Esophagus mucosa (tissue), 1 donor: ENCODE measurements at regions not wholly inside any gene's neighbourhood (a gene's known extent, or its start where the extent isn't known, plus 50 kb on each side); places are given as distances from the start of the nearest gene placed in this dataset.

ENCODE experiments used
- ATAC-seq: fragments of 200-7000 bp; cut with Tn5 transposase; one replicate; pipeline ENCODE4 v1.9.1; 2020
- donor health status: DM: yes; HTN: yes; CAD: no.

DNA sequence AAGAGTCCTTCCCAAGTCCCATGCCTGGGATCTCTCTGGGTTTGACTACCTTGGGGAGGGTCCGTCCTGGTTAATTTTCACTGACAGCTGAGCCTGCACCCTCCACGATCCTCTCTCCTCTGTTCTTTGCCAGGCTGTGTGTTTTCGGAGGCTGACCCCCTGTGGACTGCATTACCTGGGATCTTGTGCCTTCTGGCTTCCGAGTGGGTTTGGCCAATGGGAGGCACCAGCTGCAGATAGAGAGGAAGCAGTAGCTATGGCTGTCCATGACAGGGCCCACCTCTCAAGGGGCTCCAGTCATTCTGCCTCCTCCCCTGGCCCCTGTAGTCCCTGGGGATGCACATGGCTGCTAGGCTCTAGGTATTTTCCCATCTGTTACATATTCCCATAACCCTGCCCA lies 285.0 kb downstream of the DMRT2 start:
- no peak for ATAC-seq

DNA sequence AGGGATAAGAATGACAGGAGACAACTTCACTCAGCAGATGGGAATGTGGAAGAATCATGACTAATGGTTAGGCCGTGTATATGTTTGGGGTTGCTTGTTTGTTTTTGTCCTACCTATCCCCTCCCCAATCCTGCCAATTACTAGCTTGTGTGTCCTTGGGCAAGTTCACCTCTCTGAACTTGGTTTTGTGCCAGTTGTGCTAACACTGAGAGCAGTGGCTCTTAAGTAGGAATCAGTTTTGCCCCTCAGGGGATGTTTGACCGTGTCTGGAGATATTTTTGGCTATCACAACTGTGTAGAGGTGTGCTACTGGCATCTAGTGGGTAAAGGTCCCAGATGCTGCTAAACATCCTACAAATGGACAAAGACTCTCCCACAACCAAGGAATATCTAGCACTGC lies 287.0 kb downstream of the DMRT2 start:
- ATAC-seq = peak; percentile 67

DNA sequence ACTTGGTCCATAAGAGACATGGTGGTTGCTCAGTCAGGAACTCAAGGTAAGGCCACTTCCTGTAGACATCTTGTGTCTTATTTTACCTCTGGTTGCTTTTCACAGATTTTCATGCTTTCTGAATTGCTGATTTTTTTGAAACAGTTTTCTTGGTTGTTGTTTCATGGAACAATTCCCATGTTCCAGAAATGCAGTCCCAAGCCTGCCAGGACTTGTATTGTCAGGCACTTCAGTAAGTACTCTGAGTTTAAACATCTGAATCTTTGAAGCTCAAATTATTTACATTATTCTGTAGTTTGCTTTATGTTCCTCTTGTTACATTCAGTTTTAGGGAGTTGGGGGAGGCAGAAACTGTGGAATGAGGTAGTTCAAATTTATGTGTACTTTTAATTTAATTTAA lies 290.2 kb downstream of the DMRT2 start:
- ATAC-seq = no peak

DNA sequence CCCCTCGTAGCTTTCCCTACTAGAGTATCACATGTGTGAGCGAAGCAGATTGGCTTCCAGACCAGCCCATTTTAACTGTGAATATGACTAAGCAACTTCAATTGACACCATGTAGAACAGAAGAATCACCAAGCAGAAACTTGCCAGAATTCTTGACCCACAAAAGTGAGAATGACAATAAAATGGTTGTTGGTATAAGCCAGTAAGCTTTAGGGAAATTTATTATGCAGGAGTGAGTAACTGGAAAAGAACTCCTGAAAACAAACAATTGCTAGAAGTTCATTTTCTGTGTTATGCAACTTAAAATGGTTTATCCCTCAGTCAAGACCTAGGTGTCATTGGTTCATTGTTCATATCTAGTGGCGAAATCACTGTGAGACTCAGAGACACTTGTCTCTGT lies 303.1 kb downstream of the DMRT2 start:
- ATAC-seq = no peak

DNA sequence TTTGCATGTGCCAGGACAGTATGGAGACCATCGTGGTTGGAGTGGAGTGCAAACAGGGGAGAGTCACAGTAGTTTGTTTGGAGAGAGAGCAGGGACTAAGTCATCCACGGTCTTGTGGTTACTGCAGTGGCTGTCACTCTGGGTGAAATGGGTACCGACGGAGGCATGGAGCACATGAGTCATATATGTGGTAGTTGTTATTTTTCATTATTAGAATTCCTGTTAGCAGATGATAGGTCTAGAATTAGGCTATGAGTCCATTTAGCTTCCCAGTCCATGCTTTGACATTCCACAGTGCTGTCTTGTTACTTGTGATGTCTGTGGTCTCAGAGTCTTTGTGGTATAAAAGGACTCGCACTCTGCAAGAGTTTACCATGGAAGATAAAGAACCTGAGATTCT lies 303.9 kb downstream of the DMRT2 start:
- no peak for ATAC-seq

DNA sequence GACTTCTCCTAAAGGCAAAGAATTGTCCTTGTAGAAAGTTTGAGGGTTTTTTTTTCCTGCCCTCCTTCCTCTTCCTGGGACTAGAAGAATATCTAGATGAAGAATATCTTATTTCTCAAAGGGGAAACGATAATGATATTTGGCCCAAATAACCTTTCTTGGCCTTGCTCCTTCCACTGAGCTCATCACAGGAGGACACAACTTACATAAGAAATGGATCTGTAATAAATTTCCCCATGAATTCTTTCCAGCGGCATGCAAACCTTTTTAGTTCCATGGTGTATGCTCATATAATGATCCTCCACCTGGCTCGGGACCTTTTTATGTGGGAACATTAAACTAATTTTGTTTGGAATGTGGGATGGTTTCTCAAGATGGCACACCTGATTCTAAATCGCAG lies 304.4 kb downstream of the DMRT2 start:
- ATAC-seq = no peak

DNA sequence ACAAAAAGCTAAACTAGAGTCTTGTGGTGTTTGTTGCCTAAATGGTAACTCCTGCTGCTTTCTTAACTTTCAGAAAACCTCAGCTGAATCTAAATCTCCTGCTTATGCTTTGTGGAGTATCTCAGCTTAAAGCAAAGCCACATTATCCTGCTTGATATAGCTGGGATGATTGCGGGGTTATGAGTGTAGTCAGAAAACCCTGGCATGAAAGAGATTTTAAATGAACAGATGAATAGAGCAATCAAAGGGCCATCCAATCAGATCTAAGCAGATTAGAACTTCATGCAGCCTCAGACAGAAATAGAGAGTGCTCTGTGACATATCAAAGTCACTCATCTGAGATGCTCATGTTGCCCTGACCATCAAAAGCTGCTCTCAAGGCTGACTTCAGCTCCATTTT lies 305.5 kb downstream of the DMRT2 start:
- no peak for ATAC-seq

DNA sequence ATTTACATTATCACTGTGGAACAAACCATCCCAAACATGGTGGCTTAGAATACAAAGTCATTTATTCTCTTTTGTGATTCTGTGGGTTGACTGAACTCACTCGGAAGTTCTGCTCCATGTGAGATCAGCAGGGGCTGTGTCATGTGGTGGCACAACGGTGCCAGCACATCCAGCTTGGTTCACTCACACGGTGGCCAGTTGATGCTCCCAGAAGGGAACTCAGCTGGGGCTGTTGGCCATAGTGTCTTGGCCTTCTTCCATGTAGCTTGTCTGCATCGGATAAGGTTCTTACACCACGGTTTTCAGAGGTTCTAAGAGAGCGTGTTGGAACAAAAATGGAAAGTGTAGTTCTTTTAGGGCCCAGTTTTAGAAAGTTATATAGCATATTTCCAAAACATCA lies 312.7 kb downstream of the DMRT2 start:
- no peak for ATAC-seq

DNA sequence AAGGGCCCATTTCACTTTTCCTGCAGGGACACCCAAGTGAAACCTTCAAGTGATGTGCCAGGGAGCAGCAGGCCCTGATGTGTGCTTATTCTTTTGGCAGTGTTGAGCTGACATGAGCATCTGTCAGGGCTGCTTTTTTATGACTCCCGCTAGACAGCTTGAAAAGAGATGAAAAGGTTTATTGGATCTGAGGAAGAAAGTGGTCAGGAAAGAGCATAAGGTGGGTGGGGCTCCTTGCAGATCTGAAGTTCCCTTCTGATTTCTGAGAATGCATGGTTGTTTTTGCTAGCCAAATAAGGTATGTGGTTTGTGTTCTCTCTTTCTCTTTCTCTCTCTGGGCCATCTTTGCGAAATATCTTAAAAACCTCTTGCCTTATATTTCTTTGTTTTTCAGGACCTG lies 316.1 kb downstream of the DMRT2 start:
- no peak for ATAC-seq

DNA sequence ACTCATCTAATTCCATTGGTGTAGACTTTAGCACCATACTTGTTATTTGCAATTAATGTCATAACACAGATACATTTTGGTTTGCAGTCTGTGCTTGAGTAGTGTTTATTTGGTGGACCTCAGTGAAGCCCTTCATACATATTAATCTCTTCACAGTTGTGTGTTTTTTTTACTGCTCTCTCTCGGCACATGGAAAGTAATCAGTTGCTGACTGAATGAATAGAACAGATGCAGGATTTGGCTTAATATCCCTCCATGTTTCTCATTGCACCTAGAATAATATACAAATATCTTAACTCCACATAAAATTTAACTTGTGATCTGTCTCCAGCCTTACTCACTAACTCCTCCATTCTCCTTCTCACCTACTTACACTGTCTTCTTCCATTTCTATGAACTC lies 319.1 kb downstream of the DMRT2 start:
- no peak for ATAC-seq

DNA sequence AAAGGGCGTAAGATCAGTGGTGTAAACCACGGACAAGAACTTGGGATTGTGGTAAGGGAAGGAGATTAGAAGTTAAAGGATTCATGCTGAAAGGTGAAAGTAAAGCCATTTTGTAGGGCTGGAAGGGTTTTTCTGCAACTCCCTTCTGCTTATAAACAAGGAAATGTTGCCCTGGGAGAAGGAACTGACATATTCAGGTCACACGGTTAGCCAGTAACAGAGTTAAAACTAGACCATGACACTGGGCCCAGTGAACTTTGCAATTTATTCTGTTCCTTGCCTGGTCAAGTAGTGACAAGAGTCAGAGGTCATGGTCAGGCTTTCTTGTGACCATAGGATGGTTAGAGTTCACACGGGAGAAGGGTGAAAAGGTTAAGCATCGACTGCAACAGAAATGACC lies 323.3 kb downstream of the DMRT2 start:
- no peak for ATAC-seq

DNA sequence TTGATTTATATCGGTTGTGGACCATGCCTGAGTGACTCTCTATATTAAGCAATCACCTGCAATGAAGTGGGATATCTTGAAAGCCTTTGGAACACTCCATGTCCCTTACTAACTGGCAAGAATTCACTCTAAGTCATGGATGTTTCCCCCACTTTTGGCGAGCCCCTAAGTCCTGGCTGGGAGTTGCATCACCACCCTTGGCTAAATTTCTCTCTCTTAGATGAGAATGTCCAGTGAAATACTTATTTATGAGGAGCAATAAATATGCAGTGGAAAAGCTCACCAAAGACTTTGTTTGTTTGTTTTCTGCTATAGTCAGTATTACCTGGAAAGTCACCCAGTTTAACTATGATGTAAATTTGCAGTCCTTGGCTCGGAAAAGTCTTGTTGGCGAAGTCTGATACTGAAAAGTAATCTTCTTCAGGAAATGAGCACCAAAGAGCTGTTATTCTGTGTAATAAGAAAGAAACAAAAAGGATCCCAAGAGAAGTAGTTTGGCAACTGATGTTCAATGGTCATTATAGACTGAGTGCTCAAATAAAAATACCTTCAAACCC lies 333.8 kb downstream of the DMRT2 start:
- ATAC-seq = no peak

DNA sequence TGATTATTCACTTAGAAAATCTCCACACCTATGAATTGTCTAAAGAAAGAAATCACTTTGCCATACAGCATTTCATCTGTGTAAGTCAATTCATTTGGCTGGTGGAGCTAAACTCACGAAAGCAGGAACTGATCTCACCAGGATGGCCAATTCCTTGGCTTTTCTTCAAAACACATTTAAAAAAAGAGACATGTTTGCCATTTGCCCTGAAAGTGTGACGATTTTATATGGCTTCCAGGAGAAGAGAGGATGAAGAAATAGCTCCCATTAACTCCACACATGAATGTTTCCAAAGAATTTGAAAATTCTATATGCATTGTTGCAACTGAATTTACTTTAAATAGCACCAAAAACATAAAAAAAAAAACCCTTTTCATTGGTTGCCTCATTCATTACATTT lies 334.7 kb downstream of the DMRT2 start:
- ATAC-seq = no peak

DNA sequence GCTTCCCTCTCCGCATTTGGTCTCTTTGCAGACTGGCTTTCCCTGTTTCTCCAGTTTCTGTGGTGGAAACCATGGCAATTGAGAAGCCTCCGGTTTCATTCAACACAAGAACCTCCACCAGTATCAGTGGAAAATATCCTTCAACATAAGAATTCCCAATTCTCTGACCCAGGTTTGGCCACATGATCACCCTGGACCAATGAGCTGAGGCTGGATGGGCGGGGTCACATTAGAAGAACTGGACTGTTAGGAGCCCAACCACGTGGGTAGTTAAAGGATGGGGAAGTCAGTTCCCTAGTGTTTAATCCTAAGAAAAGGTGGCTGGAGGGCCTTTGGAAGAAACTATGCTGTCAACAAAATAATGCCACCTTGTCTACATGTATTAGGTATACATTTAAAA lies 336.3 kb downstream of the DMRT2 start:
- no peak for ATAC-seq

DNA sequence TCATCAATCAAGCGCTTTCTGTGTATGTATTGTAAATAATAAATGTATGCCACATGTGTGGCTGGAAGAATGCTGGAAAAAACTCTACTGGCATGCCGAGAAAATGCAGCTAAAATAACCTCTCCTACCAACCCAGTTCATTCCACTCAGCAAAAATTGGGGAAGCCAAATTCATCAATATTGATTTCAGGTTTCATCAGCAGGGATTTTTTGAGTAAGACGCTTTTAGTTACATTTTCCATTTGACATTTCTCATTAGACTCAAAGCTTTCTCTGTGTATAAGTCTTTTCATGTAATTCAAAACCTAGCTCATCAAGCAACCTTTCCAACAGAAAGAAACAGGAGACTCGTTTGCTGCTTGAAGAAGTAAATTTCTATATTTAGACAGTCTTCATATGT lies 338.1 kb downstream of the DMRT2 start:
- ATAC-seq = no peak

DNA sequence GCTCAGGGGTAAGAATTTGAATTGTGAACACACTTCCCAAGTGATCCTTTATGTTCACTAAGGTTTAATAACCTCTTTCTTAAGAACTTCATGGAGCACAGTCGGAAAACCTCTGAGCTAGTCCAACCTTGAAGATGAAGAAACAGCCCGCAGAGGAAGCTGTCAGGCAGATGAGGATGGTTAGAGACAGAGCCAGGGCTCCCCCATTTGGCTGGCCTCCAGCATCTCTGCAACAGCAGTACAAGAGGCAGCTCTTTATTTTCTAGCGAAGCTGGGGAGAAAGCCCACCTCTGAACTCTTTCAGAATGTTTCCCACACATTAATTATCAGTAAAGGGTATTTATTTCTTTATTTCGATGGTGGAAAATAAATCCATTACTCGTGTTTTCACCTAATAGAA lies 350.8 kb downstream of the DMRT2 start:
- ATAC-seq = no peak

DNA sequence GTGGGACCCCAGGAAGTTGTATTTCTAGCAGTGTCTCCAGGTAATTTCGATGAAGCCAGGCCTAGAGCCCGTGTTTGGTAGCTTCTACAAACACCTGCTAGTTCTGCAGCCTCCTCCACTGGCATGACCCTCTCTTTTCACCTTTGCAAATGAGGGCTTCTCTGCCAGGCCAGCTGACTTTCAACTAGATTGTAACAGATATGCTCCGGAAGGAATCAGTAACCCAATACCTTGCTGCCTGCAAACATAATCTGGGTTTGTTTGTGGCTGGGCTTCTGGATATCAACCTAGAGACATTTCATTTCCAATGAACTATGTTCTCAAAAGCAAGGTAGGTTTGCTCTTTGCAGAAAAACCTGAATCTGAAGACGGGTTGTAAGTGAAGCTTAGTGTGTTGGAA lies 354.8 kb downstream of the DMRT2 start:
- no peak for ATAC-seq

DNA sequence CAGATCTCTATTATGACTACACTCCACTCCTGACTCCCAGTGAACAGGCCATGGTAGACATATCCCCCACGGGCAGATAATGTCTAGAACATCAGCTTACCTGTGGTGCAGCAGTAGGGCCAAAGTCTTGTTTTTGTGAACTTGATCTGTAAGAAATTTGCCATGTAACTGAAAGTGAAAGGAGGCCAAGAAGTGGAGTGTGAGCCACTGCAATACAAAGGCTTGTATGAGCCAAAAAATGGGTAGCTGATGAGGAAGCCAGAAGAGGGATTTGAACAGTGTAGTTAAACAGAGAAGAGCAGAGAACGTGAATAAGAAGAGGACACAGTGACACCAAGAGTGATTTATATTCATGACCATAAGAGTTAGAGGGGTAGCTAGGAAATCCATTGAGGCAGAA lies 361.7 kb downstream of the DMRT2 start:
- no peak for ATAC-seq

DNA sequence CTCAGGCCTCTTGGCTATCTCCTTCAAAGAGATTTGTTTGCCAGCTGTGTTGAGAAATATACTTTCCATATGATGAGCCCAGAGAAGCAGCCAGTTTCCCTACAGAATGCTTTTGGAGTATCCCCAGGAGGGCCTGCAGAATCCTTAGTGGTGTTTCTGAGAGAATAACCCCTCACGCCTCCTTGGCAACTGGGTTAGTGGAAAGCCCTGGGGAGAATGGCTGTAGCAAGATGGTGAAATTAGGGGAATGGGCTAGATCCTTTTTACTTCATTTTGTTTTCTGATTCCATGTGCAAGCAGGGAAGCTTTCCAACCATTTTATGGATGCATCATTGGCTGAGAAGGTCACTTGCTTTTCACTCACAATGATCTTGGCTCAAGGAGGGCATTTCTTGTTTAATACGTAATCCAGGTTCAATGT lies 364.6 kb downstream of the DMRT2 start:
- no peak for ATAC-seq

DNA sequence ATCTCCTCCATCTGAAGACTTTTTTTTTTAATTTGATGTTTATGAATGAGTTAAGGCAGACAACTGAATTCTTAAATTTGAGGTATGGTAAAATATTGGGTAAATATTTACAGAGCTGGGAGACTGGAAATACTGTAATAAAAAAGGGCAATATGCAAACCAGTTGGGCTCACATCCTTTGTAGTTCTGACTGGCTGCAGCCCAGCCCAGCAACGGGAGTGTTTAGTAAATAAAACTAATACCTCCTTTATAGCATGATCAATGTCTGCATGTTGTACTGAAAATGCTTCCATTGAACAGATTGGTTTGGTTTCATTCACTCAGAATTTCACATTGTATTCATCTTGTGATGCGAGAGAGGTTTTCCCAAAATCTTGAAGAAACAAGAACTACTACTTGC lies 365.0 kb downstream of the DMRT2 start:
- no peak for ATAC-seq

DNA sequence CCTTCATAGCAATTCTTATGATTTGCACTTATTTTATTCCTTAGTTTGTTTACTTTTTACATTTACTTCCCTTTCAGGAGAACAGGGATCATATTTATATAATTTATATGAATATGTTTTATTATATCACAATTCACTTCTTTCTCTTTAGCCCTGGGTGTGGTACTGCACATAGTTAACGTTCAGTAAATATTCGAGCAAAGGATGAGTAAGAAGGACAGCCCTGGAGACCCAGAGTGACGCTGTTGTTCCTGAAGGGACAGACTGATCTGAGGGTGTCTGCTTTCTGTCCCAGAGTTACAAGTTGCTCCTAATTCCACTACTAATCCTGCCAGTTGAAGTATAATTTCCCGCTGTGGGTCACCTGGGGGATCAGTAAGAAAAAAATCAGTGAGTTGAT lies 366.1 kb downstream of the DMRT2 start:
- no peak for ATAC-seq

DNA sequence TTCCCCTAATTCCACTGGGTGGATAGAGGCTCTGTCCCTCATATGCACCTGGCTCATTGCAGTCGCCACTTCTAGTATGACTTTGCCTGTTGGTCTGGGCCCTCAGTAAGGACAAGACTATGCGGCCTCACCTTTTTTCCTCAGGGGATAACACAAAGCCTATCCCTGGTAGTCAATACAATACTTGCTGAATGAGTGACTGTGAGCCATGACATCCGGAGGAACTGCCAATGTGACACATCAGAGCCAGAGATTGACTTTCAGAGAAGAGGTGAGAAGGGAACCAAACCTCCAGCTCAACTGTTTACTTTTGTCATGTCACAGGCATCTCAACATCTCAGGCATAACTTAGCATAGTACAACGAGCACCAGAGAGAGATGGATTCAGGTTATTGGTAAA lies 371.3 kb downstream of the DMRT2 start:
- ATAC-seq = peak; percentile 62

DNA sequence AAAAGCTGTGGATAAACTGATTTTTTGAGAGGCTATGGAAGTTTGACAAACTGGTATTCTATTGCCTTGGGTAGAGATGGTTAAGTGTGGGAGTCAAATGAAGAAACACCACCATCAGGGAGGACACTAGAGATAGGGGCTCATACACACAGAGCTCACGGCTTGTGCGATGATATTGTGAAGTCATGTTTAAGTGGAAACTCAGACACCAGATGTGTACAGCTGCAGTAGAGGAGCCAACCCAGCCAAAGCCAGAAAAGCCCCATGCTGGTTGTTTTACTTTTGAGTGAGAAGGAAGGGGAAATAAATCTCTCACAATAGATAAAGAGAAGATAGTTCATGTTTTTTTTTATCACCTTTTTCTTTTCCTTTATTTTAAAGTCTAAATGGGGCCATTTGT lies 377.7 kb downstream of the DMRT2 start:
- ATAC-seq = no peak

DNA sequence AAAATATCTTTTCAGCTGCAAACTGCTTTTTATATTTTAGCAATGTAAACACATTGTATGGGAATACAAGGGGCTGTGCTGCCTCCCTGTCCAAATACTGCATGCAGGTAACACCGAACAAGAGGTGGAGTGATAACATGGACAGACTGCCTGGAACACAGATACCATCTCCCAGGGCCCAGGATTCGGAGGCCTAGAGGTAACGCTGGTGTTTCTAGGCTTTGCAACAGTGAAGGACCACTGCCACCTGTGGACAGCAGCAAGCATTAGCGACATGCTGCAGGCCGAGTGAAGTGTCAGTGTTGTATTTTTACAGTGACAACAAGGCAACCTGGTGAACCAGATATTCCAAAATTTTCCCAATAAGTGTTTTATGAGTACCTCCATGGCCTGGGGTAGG lies 379.1 kb downstream of the DMRT2 start:
- no peak for ATAC-seq

DNA sequence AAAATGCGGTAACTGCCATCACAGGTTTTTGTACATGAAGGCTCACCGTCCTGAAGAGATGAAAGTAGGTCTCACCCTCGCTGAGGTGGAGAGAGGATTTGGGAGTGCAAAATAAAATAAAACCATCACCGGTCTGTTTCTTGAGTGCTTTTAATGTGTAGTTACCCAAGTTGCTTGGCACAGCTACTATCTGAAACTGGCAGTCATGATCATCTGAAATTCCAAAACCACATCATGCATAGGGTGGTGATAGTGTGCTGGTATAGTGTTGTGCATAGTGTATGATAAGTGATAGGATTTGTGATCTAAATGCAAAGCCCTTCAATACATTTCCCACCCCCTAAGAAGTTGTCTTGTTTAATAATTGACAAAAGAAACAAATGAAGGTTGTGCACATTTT lies 381.3 kb downstream of the DMRT2 start:
- no peak for ATAC-seq
